ENCODE measurements at regions not wholly inside any gene's neighbourhood (a gene's known extent, or its start where the extent isn't known, plus 50 kb on each side); places are given as distances from the start of the nearest gene placed in this dataset.
A peak's percentile ranks its signal among the peaks of the same experiment; 100 is the strongest.

DNA sequence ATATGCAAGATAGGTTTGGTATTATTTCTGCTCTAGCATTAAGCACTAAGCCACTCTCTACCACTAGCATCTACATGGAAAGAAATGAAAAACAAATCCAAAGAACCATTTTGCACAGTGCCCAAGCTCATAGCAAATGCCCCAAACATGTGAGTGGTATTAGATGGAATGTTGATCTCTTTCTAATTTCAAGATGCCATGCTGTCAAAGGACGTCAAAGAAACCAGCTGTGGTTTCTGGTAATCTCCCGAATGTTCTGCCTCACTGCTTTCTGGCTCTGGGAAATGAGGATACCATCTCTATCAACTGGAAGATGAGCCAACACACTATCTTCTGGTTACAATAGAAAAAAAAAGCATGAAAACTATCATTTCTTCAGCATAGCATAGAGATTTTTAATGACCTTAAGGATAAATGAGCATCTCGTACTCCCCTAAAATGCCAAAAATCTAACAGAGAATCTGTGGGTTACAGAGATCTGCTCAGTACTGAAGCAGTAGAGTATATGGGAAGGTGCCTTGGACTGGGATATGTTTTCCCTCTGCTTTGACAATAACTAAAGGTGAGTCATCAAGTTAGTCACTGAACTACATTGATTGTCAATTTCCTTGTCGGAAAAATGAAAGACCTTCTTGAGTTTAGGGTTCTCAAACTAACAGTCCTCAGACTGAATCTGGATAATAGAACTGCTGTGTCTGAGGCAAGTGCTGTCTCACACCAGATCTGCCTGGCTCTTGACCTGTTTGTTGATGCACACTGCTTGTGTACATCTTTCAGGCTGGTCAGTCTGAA is 244.8 kb upstream of the NCKAP5 start:
- DNase-seq (ENCODE audit: low spot score) = no peak

DNA sequence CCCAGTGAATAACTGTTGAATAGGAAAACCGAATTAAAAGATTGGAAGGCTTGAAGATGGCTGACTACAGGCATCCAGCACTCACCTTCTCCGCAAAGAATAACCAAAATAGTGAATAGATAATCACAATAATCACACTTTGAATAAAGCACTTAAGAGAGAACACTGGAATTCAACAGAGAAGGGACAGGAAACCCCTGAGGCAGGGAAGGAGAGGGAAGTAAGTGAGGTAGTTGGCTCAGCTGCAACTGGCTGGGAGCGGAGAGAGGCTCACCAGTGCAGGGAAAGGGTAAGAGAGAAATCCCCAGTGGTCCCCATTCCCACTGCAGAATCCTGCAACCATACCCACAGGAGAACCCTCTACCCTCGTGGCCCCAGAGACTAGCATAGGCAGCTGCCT is 246.6 kb upstream of the NCKAP5 start:
- DNase-seq (ENCODE audit: low spot score) = no peak

DNA sequence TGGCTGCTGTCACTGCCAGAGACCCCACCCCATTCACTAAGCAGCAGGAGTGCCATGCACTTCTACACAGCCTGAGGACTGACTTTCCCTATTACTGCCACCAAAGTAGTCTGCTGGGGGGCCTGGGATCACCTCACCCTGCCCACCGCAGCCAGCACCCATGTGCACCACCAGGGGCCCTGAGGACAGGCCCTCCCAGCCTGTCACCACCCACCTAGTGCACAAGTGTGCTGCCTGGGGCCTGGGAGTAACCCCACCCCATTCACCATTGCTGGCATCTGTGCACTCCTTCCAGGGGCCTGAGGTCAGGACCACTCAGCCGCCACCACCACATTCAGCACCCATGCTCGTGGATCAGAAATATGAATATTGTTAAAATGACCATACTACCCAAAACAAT is 247.8 kb upstream of the NCKAP5 start:
- DNase-seq (ENCODE audit: low spot score) = no peak

DNA sequence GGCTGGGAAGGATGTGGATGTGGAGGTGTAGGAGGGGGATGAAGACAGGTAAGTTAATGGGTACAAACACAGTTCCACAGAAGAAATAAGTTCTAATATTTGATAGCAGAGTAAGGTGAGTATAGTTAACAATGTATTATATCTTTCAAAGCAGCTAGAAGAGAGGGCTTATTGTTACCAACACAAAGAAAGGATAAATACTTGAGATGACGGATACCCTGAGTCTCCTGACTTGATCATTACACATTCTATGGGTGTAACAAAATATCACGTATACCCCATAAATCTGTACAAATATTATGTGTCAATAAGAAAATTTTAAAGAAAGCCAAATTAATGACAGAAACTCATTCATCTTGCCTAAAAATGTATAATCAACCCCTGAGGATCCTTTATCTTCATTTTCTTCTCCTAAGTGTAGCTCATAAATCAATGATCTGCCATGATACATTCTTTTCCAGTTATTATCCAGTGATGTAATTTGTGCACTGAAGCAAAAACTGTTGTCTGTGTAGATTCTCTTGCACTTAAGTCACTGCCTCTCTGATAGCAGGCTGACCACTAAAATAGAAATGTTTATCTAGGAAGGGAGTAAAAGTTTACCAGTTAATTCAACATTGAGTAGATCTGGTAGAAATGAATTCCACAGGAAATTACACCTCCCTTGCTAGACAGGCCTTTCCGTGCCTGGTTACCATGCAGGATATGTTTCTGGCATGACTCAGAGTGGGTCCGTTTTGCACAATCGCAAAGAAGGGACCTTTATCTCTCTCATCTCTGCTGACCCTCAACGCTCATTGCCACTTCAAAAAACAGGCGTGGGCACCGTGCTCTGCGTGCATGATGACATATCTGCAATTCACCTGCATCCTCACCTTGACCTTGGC is 249.7 kb upstream of the NCKAP5 start:
- peak; percentile 85 for DNase-seq (ENCODE audit: low spot score)

DNA sequence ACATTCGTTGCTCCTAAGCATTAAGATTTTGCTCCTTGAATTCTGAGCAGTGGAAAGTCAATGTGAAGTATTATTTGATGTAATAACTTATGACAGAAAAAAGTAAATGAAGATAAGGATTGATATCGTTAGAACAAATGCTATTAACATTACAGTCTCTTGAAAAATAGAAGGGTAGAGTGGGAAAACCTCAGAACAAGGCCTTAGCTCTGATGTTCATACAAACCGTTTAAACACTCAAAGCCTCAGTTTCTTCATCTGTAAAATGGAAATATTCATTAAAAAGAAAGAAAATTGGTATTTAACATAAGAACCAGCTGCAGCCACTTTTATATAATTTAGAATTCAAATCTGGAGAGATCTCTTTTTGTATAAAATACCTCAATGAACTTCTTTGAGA is 250.4 kb upstream of the NCKAP5 start:
- no peak for DNase-seq (ENCODE audit: low spot score)

DNA sequence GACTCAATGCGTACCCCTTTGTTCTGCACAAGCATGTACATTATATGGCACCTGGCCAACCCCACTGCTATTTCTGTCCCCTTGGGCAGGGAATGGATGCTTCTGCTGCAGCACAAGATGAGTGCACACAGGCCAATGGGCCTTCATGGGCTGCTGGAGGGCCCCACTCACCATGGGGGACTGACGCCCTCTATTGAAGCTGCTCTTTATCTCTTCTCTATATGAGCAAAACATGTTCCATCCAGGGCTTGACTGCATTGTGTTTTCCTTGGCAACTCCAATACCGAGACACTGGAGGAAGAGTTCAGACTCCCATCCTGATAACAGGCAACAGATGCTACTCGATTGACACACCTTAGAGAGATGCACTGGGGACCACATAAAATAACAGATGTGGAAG is 251.6 kb upstream of the NCKAP5 start:
- DNase-seq (ENCODE audit: low spot score) = no peak

DNA sequence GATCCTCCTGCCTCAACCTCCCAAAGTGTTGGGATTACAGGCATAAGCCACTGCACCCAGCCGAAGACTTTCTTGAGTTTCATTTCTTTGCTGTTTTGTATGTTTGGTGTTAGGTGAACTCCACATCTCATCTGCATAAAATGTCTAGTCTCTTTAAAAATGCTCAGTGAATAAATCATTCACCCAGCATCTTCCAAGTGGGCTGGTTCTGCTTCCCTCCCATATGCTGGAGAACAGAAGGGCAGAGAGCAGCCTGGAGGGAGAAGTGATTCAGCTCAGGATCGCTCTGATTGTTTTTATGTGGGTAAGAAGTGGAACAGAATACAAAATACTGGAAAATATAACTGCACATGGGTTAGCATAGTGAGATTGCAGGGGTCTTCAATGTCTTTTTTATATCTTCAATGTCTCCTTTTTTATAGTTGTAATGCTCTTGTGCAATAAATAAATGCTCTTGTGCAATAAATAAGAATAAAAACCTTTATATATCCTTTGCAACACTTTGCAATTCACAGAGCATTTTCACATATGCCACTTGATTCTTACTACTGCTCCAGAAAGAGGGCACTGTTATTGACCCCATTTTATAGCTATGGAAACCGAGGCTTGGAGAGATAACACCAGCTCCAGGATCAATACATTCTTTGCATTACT is 253.0 kb upstream of the NCKAP5 start:
- DNase-seq (ENCODE audit: low spot score) = peak; percentile 62

DNA sequence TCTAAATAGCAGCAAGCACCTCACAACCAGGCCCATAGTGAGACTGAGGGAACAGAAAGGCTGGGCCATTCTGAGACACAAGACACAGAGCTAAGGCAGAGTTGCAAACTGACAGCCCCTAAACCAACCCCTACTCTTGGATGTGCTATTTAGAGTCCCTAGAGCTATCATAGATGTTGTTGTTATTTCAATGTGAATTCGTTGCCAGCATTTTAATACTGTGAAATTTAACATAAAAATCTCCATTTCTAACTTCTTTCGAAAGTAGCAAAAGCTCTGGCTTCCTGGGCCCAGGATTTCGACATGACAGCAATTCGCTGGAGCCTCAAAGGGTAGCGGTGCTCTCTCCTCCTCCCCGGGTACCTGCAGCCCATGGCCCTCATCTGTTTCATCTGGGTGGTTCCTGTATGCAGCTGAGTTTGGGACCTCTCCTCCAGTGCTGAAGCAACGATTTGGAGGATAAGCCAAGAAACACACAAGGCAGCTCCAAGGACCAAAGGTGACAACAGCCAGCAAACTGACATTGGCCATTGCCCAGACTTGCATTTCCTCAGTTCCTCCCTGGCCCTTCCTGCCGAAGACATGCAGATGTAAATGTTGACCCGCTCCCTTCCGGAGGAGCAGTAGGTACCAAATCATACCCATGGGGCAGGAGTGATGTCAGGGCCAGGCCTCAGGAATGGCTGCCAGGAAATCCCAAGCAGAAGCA is 254.4 kb upstream of the NCKAP5 start:
- no peak for DNase-seq (ENCODE audit: low spot score)

DNA sequence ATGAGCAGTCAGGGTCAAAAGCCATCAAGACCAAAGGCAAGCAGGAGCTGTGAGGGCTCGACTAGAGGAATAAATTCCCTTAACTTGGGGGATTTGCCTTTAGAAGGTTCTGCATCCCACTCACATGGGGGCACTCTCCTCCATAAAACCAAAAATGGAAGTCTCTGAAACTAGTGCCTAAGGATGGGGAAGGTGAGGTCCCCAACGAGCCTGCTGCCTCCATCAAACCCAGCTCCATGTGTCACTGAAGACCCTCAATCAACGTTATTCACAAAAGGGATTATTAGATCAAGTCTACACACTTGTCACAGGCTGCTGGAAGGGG is 254.9 kb upstream of the NCKAP5 start:
- DNase-seq (ENCODE audit: low spot score) = no peak

DNA sequence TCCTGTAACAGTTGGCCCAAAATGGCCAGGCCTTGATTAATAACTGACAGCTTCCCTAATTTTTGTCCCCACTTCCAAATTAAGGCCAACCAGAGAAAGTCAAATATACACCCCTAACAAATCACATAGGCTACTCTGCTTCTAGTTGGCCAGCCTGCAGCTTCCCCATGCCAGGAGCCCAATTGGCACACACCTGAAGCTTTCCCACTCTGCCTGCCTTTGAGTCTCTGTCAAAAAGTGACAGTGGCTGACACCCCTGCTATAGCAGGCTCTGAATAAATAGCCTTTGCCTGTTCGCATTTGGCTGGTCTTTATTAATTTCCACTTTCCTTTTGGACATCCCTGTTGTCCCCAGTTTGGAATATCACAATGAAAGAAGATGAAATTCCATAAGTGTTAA is 256.6 kb upstream of the NCKAP5 start:
- DNase-seq (ENCODE audit: low spot score) = no peak

DNA sequence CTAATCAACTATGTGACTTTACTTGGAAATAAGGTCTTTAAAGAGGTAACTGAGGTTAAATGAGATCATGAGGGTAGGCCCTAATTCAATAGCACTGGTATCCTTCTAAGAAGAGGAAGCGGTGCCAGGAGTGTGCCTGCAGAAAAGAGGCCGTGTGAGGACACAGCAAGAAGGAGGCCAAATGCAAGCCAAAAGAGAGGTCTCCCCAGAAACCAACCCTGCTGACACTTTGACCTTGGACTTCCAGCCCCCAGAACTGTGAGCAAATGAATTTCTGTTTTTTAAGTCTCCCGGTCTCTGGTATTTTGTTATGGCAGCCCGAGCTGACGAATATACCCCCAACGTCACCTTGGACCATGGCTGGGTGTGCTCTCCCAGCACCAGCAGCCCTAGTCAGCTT is 257.5 kb upstream of the NCKAP5 start:
- no peak for DNase-seq (ENCODE audit: low spot score)

DNA sequence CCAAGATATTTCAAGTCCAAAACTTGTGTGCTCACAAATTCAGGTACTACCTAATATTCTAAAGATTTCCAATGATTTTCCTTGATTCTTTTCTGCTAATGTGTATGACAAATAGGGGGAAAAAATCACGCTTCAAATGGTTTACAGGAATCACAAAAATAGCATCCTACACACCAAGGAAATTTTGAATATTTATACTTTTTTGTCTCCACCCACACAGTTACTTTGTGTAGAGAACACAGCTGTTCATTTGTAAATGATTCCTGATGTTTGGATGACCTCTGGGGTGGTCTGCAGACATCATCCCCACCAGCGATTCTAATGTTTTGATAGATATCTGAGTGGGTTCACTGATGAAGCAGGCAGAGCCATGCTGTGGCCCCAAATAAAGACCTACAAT is 260.6 kb upstream of the NCKAP5 start:
- no peak for DNase-seq (ENCODE audit: low spot score)

DNA sequence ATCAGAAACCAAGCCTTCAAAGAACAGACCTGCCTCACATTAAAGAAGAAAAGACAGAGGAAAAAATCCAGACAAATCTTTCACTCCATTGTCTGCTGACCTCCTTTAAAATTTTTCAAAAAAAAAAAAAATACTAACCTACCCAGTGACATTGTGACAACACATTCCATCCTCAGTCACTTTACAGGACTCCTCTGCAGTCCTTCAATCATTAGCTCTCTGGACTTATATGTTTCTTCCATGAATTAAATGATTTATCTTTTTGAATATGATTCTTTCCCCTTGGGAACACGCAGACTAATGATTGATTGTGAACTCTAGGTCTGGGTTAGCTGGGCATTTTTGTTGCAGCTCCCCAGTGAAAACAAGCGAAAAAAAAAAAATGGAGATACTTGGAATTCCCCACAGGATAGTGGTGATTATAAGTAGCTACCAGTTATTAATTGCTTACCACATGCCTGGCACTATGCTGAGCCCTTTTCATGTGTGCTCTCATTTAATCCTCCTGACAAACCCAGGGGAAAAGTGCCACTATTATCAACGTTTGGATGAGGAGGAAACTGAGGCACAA is 261.3 kb upstream of the NCKAP5 start:
- DNase-seq (ENCODE audit: low spot score) = no peak

DNA sequence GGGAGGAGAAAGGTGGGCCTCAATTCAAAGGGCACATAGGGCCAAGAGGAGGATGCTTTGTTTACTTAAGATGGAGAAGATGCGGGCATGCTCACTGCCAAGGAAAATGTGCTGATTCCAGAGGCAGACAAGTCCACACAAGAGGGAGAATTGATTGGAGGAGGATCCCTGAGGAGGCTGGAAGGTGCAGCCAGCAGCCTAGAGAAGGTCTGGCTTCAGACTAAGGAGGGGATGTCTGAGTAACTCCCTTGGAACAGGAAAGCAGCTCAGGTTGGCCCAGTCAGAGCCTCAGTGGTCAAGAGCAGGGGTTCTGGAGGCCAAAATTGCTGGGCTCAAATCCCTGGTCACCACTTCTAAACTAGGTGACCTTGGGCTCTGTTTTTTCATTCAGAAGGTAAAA is 265.5 kb upstream of the NCKAP5 start:
- DNase-seq (ENCODE audit: low spot score) = no peak

DNA sequence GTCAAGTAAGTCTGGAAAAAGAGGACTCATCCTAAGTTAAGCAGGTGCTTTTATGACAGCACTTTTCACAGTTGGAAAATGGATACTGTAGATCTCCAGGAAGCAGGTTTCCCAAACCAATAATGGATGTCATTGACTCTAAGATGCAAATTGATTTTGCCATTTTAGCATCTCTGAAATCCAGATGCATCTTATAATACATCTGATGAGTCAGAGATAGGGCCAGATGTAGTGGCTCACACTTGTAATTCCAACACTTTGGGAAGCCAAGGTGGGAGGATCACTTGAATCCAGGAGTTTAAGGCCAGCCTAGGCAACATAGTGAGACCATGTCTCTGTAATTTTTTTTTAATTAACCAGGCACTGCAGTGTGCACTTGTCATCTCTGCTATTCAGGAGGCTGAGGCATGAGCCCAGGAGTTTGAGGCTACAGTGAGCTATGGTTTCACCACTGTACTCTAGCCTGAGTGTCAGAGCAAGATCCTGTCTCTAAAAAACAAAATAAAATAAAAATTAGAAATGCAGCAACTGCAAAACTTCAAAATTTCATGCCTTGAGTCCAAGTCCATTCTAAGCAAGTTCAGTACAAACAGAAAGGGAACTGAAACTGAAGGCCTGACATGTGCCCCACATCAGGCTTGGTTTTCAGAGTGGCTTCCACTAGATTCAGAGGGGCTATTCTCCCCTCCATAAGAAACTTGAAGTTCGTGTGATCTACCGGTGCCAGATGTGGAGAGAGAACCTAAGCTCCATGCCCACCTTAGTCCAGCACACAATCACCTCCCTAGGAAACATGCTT is 267.8 kb upstream of the NCKAP5 start:
- no peak for DNase-seq (ENCODE audit: low spot score)

DNA sequence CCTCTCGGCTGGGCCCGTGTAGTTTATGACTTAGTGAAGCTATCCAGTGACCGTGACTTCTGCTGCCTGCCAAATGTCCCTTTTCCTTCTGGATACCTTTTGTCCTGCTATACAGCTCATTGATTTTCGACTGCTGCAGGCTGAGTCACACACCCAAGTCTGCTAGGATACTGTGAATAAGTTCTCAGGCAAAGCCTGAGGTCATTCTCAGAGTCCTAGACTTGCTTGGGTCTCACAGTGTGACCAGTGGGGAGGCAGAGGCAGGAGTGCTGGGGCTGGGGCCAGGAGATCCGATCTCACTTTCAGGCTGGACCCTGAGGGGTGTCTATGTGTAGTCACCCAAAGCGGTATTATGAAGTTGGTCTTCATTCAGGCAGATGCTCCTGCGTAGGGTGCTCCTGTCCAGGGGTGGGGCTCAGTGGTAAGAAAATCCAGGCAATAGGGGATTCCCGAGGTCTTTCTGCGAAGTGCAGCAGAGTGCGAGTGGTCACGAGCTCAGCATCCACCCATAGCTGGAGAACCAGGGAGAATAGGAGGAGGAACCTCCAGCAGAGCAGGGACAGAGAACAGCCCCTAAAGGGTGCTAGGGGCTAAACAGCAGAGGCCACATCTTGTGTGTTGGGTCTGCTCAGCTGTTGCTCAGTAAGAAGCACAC is 268.6 kb upstream of the NCKAP5 start:
- no peak for DNase-seq (ENCODE audit: low spot score)

DNA sequence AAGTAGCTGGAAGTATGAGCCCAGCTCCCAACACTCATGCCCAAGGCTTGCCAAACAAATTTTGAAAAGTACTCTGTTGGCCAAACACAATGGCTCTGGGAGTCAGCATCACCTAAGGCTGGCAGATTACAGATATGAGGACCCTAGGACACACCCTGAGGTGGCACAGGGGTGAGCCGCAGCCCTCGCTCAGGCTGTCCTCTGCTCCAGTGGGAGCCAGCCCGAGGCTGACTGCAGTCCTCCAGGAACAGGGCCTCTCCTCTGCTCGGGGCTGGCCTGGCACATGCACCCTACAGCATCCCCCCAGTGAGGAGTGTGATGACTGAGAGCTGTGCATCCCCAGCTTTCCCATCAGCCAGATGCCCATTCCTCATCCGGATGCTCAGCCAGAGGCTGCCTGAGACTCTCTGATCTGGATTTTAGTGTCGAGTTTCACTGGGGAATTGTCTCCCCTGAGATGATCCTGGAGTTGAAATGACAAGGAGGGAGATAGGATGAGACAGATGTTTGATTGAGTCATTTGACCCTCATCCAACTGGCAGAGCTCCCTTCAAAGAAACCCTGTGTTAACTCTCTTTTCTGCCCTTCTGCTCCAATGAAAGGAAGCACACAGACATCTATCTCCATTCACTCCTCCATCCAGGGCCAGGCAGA is 269.3 kb upstream of the NCKAP5 start:
- DNase-seq (ENCODE audit: low spot score) = peak; percentile 37

DNA sequence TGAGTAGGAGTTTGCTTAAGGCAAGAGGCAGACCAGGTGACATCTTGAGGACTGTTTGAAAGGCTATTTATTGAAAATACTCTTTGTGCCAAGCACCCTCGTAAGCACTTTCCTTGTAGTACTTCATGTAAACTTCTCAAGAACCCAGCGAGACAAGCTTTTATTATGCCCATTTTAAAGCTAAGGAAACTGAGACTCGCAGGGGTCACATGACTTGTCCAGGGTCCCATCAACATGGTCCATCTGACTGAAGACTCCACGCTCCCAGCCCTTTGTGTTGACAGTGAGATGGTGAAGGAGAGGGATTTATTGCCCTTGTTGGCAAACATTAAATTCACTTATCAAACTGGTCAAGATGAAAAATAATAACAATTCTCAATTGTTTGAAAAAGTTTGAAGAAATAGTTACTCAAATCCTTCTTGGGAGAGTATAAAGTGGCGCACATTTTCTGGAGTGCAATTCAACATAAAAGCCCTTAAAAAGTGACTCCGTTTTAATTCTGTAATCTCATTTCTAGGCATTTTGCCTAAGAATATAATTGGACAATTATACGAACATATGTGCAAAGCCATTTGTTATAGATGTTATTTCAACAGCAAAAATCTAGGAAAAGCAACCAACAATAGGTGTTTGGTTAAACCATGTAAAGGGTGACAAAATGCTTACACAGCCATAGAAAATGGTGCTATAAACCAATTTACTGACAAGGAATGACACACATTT is 270.5 kb upstream of the NCKAP5 start:
- DNase-seq (ENCODE audit: low spot score) = no peak

DNA sequence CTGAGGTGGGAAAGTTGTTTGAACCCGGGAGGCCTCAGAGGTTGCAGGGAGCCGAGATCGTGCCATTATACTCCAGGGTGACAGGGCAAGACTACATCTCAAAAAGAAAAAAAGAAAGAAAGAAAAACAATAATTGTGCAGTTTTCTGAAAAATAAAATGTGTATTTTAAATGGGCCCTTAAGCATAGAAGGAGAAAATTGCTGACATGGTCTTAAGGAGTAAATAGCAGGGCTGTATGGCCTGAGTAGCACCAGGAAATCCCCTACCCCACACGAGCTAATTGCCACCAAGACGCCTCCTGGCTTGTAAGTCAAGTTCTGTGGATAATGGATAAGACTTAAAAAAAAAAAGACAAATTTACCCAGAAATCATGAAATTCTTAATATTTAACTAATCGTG is 271.4 kb upstream of the NCKAP5 start:
- no peak for DNase-seq (ENCODE audit: low spot score)

DNA sequence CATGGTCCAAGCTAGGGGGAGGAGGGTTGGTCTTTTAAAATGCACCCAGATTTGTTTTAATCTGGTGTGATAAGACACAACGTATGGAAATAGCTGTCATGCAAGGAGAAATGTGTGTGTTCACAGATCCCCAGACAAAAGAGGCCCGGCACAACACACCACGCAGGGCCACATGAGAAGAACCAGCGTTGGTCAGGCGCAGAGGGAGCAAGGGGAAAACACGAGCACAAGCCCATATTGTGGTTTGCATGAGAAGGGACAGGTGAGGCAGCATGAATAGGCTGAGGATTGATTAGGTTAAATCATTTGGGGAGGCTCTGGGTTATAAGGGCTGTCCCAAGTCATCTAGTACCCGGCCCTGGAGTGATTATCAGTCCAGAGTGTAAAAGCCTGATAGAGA is 272.5 kb upstream of the NCKAP5 start:
- no peak for DNase-seq (ENCODE audit: low spot score)

Data from GM03348 (cell line).